Neural progenitor cell (in vitro differentiated cells): ENCODE measurements at regions not wholly inside any gene's neighbourhood (a gene's known extent, or its start where the extent isn't known, plus 50 kb on each side); places are given as distances from the start of the nearest gene placed in this dataset.

Experiments
- CTCF ChIP-seq: fragments of 200-600 bp; sonication (generic); IDR thresholded peaks from 2 replicates; pipeline ENCODE4 v1.5.1; 2017; ENCODE audit warnings: antibody characterized with exemption, mild to moderate bottlenecking
- EZH2 ChIP-seq: fragments of 200-600 bp; sonication (generic); IDR thresholded peaks from 2 replicates; pipeline ENCODE4 v1.6.1; 2017; ENCODE audit warnings: antibody characterized with exemption, mild to moderate bottlenecking, moderate library complexity
- EZH2phosphoT487 ChIP-seq: fragments of 200-600 bp; sonication (generic); IDR thresholded peaks from 2 replicates; pipeline ENCODE4 v1.6.1; 2017; ENCODE audit warnings: antibody characterized with exemption

- TF ChIP-seq CTCF = no peak
- no peak for TF ChIP-seq EZH2
- no peak for TF ChIP-seq EZH2phosphoT487
Measured at GRCh38 chr6:135664527-135664926, 167.0 kb upstream of the AHI1 start.
